ENCODE measurements at regions not wholly inside any gene's neighbourhood (a gene's known extent, or its start where the extent isn't known, plus 50 kb on each side); places are given as distances from the start of the nearest gene placed in this dataset.

GRCh38 chrX:8861908-8862307 is 60.7 kb upstream of the FAM9A start:
- Histone ChIP-seq H3K9me3 (no peaks in the 10 kb centered on the region), H3K4me3 (no peak overlapping the region), H3K36me3 (ENCODE audit: low read depth) (no peaks in the 10 kb centered on the region), H3K4me1 (ENCODE audit: low read depth) (no peaks in the 10 kb centered on the region)
- ATAC-seq, result no peak
- intact Hi-C loops (cut with DNase I, micrococcal nuclease), result no loop called here
- no peak for TF ChIP-seq CTCF (IDR thresholded peaks at IDR 0.05)
- no peak for DNase-seq

- DNase-seq (no peak), ATAC-seq (peak; percentile 54)
- intact Hi-C loops (cut with DNase I, micrococcal nuclease), result no loop called here
Observed at GRCh38 chrX:8851231-8851886, 50.2 kb upstream of the FAM9A start.

More at GRCh38 chrX:8851231-8851886, 50.2 kb upstream of the FAM9A start:
- Histone ChIP-seq H3K36me3 (ENCODE audit: low read depth) (no peaks in the 10 kb centered on the region), H3K4me3 (no peak overlapping the region), H3K9me3 (no peaks in the 10 kb centered on the region), H3K4me1 (ENCODE audit: low read depth) (no peaks in the 10 kb centered on the region)
- no peak for TF ChIP-seq CTCF (IDR thresholded peaks at IDR 0.05)

Data from mucosa of descending colon (tissue), 3 donors.